GM12874 (cell line): ENCODE measurements at regions not wholly inside any gene's neighbourhood (a gene's known extent, or its start where the extent isn't known, plus 50 kb on each side); places are given as distances from the start of the nearest gene placed in this dataset.

ENCODE experiments used
- TF ChIP-seq, protein P1 (sequence below): IDR thresholded peaks from 2 replicates; pipeline ENCODE4 v1.5.1; 2011; ENCODE audit warnings: low read depth, mild to moderate bottlenecking, control low read depth, low read length, moderate library complexity; ENCODE audit not compliant: insufficient read depth

DNA sequence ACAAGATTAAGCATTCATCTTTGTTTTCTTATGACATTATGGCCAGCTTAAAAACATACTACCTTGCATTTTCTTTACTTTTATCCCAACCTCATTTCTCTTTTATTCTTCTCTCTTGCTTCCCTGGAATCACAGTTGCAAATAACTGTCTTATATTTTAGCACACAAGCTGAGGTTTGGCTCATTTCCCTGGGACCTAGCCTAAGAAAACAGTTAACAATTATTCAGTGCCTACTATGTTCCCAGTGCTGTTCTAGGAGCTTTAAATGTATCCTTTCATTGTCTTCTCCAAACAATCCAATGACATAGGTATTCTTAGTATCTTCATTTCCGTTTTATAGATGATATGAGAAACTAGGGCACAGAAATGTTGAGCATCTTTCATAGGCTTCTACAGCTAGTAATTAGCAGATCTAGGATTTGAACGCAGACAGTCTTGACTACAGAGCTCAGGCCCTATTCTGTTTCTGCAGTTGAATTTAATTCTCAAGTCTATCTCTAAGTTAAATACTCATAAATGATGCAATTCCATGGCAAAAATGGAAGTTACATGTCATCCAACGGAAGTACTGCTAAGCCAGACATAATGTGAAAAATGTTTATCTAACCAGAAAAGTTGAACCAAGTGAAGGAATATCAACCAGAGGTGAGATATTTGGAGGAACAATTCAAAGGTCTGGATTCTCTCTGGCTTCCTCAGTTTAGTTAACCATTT is 52.3 kb upstream of the MTAP start:
- TF ChIP-seq, protein P1, sequence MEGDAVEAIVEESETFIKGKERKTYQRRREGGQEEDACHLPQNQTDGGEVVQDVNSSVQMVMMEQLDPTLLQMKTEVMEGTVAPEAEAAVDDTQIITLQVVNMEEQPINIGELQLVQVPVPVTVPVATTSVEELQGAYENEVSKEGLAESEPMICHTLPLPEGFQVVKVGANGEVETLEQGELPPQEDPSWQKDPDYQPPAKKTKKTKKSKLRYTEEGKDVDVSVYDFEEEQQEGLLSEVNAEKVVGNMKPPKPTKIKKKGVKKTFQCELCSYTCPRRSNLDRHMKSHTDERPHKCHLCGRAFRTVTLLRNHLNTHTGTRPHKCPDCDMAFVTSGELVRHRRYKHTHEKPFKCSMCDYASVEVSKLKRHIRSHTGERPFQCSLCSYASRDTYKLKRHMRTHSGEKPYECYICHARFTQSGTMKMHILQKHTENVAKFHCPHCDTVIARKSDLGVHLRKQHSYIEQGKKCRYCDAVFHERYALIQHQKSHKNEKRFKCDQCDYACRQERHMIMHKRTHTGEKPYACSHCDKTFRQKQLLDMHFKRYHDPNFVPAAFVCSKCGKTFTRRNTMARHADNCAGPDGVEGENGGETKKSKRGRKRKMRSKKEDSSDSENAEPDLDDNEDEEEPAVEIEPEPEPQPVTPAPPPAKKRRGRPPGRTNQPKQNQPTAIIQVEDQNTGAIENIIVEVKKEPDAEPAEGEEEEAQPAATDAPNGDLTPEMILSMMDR, result no peak

DNA sequence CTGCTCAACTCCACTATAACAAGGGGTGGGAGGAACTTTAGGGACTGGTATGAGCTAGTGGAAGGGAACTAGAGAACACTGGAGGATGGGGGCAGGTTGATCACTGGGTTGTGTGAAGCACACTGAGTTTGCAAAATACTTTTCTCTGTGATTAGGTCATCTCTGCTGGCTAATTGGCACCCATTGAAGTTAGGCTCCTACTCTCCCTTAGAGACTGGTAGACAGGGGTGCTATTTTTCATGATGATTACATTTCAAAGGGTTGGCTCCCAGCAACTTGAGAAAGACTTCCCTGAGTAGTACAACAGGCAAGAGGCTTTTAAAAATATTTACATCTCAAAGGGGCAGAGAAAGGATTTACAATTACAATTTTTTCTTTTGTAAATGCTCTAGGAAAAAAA is 50.4 kb upstream of the MTAP start:
- TF ChIP-seq, protein P1, result no peak
